Choroid plexus epithelial cell (primary cell): ENCODE measurements at regions not wholly inside any gene's neighbourhood (a gene's known extent, or its start where the extent isn't known, plus 50 kb on each side); places are given as distances from the start of the nearest gene placed in this dataset.
"Not testable (repeated sequence)": the region's sequence is repeated elsewhere in the genome, so short reads cannot be mapped to it uniquely, and the experiment has no call there.

Source experiments
- DNase-seq: peaks from one replicate; pipeline ENCODE4 v3.0.0-alpha.2; 2010; ENCODE audit warnings: low read depth
- H3K4me3 ChIP-seq: 2 replicates; pipeline ENCODE4 v1.5.1; 2011; ENCODE audit warnings: low read depth, mild to moderate bottlenecking, control low read depth, low read length, moderate library complexity
- CTCF ChIP-seq: conservative IDR thresholded peaks from 2 replicates; pipeline ENCODE4 v1.5.1; 2011; ENCODE audit warnings: low read depth, mild to moderate bottlenecking, control low read depth, inconsistent platforms, low read length, moderate library complexity

- no peak for TF ChIP-seq CTCF
- no peak overlapping the region for H3K4me3 ChIP-seq
- no peak for DNase-seq
These were observed 241.2 kb downstream of the SETD4 start for GRCh38 chr21:35819134-35819533.

GRCh38 chr21:35818597-35818996 lies 241.7 kb downstream of the SETD4 start:
- no peak overlapping the region for H3K4me3 ChIP-seq
- no peak for DNase-seq
- no peak for TF ChIP-seq CTCF

- no peak for TF ChIP-seq CTCF
- no peak for DNase-seq
- H3K4me3 ChIP-seq, result no peak overlapping the region
These were observed 245.3 kb downstream of the SETD4 start for GRCh38 chr21:35814858-35815619.

GRCh38 chr21:35812679-35813078 lies 247.6 kb downstream of the SETD4 start:
- no peak for DNase-seq
- no peak for TF ChIP-seq CTCF
- H3K4me3 ChIP-seq, result no peak overlapping the region

- TF ChIP-seq CTCF, result no peak
- H3K4me3 ChIP-seq, result no peak overlapping the region
- no peak for DNase-seq
These were observed 249.0 kb downstream of the SETD4 start for GRCh38 chr21:35811191-35811806.

GRCh38 chr21:35810431-35810970 lies 249.8 kb downstream of the SETD4 start:
- DNase-seq, result no peak
- TF ChIP-seq CTCF, result no peak

GRCh38 chr21:35801391-35801790 lies 258.9 kb downstream of the SETD4 start:
- H3K4me3 ChIP-seq, result no peak overlapping the region
- TF ChIP-seq CTCF, result no peak
- no peak for DNase-seq

More at GRCh38 chr21:35810431-35810970, 249.8 kb downstream of the SETD4 start:
- no peak overlapping the region for H3K4me3 ChIP-seq

GRCh38 chr21:35800796-35801385 lies 259.4 kb downstream of the SETD4 start:
- not testable (repeated sequence) for H3K4me3 ChIP-seq, DNase-seq
